Activated naive CD8-positive, alpha-beta T cell treated with anti-CD3 and anti-CD28 coated beads, Interleukin-2, amount 50 U/mL, for 24 hours (primary cell): ENCODE measurements at regions not wholly inside any gene's neighbourhood (a gene's known extent, or its start where the extent isn't known, plus 50 kb on each side); places are given as distances from the start of the nearest gene placed in this dataset.

ENCODE experiments used
- ATAC-seq: fragments of 150-1000 bp; cut with Tn5 transposase; one replicate; pipeline ENCODE4 v1.10.0; 2021
- DNase-seq: peaks from one replicate; pipeline ENCODE4 v3.0.0; 2021
- H3K27ac Mint-ChIP-seq: one replicate; pipeline ENCODE4 v1.8.0; 2021; ENCODE audit warnings: mild to moderate bottlenecking, mixed read lengths
- H3K27me3 Mint-ChIP-seq: one replicate; pipeline ENCODE4 v1.8.0; 2021; ENCODE audit warnings: mixed read lengths
- H3K36me3 Mint-ChIP-seq: one replicate; pipeline ENCODE4 v1.8.0; 2021; ENCODE audit warnings: low read depth, mixed read lengths
- H3K4me1 Mint-ChIP-seq: one replicate; pipeline ENCODE4 v1.8.0; 2021; ENCODE audit warnings: mixed read lengths
- H3K4me3 Mint-ChIP-seq: one replicate; pipeline ENCODE4 v1.8.0; 2021; ENCODE audit warnings: mild to moderate bottlenecking, moderate library complexity, mixed read lengths
- H3K9me3 Mint-ChIP-seq: one replicate; pipeline ENCODE4 v1.8.0; 2021; ENCODE audit warnings: mixed read lengths

GRCh38 chr9:134487066-134487710 lies 154.4 kb upstream of the COL5A1 start:
- no peak overlapping the region for H3K27ac Mint-ChIP-seq
- no peaks in the 10 kb centered on the region for H3K9me3 Mint-ChIP-seq
- peaks cover 4% of the 10 kb centered on the region for H3K4me1 Mint-ChIP-seq
- H3K4me3 Mint-ChIP-seq = no peak overlapping the region
- no peaks in the 10 kb centered on the region for H3K36me3 Mint-ChIP-seq
- H3K27me3 Mint-ChIP-seq = no peaks in the 10 kb centered on the region
- no peak for ATAC-seq
- no peak for DNase-seq

GRCh38 chr9:134488331-134489280 lies 153.0 kb upstream of the COL5A1 start:
- no peak overlapping the region for H3K27ac Mint-ChIP-seq
- ATAC-seq = no peak
- H3K27me3 Mint-ChIP-seq = no peaks in the 10 kb centered on the region
- no peak for DNase-seq
- H3K4me1 Mint-ChIP-seq = peaks cover 4% of the 10 kb centered on the region
- H3K9me3 Mint-ChIP-seq = no peaks in the 10 kb centered on the region
- H3K36me3 Mint-ChIP-seq = no peaks in the 10 kb centered on the region
- H3K4me3 Mint-ChIP-seq = no peak overlapping the region

- Mint-ChIP-seq H3K9me3 (no peaks in the 10 kb centered on the region), H3K36me3 (no peaks in the 10 kb centered on the region), H3K4me1 (peaks cover 4% of the 10 kb centered on the region), H3K27ac (no peak overlapping the region), H3K27me3 (no peaks in the 10 kb centered on the region), H3K4me3 (no peak overlapping the region)
- no peak for DNase-seq
- no peak for ATAC-seq
Measured at GRCh38 chr9:134489621-134490408, 151.8 kb upstream of the COL5A1 start.

- no peak for DNase-seq
- Mint-ChIP-seq H3K9me3 (no peaks in the 10 kb centered on the region), H3K27ac (no peak overlapping the region), H3K4me1 (peaks cover 2% of the 10 kb centered on the region), H3K27me3 (no peaks in the 10 kb centered on the region), H3K36me3 (no peaks in the 10 kb centered on the region), H3K4me3 (no peak overlapping the region)
- no peak for ATAC-seq
Measured at GRCh38 chr9:134490446-134490845, 151.2 kb upstream of the COL5A1 start.

- no peak overlapping the region for H3K4me3 Mint-ChIP-seq
- H3K36me3 Mint-ChIP-seq = no peaks in the 10 kb centered on the region
Measured at GRCh38 chr9:134491196-134491835, 150.3 kb upstream of the COL5A1 start.

GRCh38 chr9:134491856-134492255 lies 149.7 kb upstream of the COL5A1 start:
- no peak overlapping the region for H3K4me3 Mint-ChIP-seq
- H3K4me1 Mint-ChIP-seq = no peaks in the 10 kb centered on the region
- H3K36me3 Mint-ChIP-seq = no peaks in the 10 kb centered on the region
- no peak overlapping the region for H3K27ac Mint-ChIP-seq
- no peak for ATAC-seq
- no peak for DNase-seq
- H3K9me3 Mint-ChIP-seq = no peaks in the 10 kb centered on the region
- H3K27me3 Mint-ChIP-seq = no peaks in the 10 kb centered on the region

More at GRCh38 chr9:134491196-134491835, 150.3 kb upstream of the COL5A1 start:
- DNase-seq = no peak
- no peaks in the 10 kb centered on the region for H3K9me3 Mint-ChIP-seq
- ATAC-seq = no peak
- no peak overlapping the region for H3K27ac Mint-ChIP-seq
- no peaks in the 10 kb centered on the region for H3K4me1 Mint-ChIP-seq
- no peaks in the 10 kb centered on the region for H3K27me3 Mint-ChIP-seq

GRCh38 chr9:134492281-134492691 lies 149.3 kb upstream of the COL5A1 start:
- no peak for DNase-seq
- no peak for ATAC-seq
- Mint-ChIP-seq H3K4me1 (no peaks in the 10 kb centered on the region), H3K27me3 (no peaks in the 10 kb centered on the region), H3K4me3 (no peak overlapping the region), H3K36me3 (no peaks in the 10 kb centered on the region), H3K27ac (no peak overlapping the region), H3K9me3 (no peaks in the 10 kb centered on the region)

- no peak for DNase-seq
- H3K36me3 Mint-ChIP-seq = no peaks in the 10 kb centered on the region
- no peak overlapping the region for H3K4me3 Mint-ChIP-seq
- no peaks in the 10 kb centered on the region for H3K4me1 Mint-ChIP-seq
- H3K27ac Mint-ChIP-seq = no peak overlapping the region
- no peak for ATAC-seq
- H3K9me3 Mint-ChIP-seq = no peaks in the 10 kb centered on the region
- no peaks in the 10 kb centered on the region for H3K27me3 Mint-ChIP-seq
Measured at GRCh38 chr9:134492721-134493460, 148.7 kb upstream of the COL5A1 start.

GRCh38 chr9:134493461-134494272 lies 147.9 kb upstream of the COL5A1 start:
- ATAC-seq = no peak
- no peak overlapping the region for H3K27ac Mint-ChIP-seq
- no peaks in the 10 kb centered on the region for H3K27me3 Mint-ChIP-seq
- H3K9me3 Mint-ChIP-seq = no peaks in the 10 kb centered on the region
- H3K4me3 Mint-ChIP-seq = no peak overlapping the region
- DNase-seq = no peak
- no peaks in the 10 kb centered on the region for H3K4me1 Mint-ChIP-seq
- no peaks in the 10 kb centered on the region for H3K36me3 Mint-ChIP-seq

- Mint-ChIP-seq H3K4me3 (no peak overlapping the region), H3K36me3 (no peaks in the 10 kb centered on the region), H3K27ac (no peak overlapping the region), H3K9me3 (no peaks in the 10 kb centered on the region), H3K27me3 (no peaks in the 10 kb centered on the region), H3K4me1 (no peaks in the 10 kb centered on the region)
- ATAC-seq (no peak), DNase-seq (no peak)
Measured at GRCh38 chr9:134494273-134494815, 147.3 kb upstream of the COL5A1 start.

- DNase-seq = no peak
- Mint-ChIP-seq H3K4me3 (no peak overlapping the region), H3K4me1 (no peaks in the 10 kb centered on the region), H3K27me3 (peaks cover 2% of the 10 kb centered on the region), H3K9me3 (no peaks in the 10 kb centered on the region), H3K27ac (no peak overlapping the region), H3K36me3 (no peaks in the 10 kb centered on the region)
- no peak for ATAC-seq
Measured at GRCh38 chr9:134494905-134495304, 146.7 kb upstream of the COL5A1 start.

- no peak overlapping the region for H3K27ac Mint-ChIP-seq
- H3K36me3 Mint-ChIP-seq = no peaks in the 10 kb centered on the region
- no peaks in the 10 kb centered on the region for H3K4me1 Mint-ChIP-seq
- peaks cover 6% of the 10 kb centered on the region for H3K27me3 Mint-ChIP-seq
- DNase-seq (no peak), ATAC-seq (no peak)
- no peaks in the 10 kb centered on the region for H3K9me3 Mint-ChIP-seq
- H3K4me3 Mint-ChIP-seq = no peak overlapping the region
Measured at GRCh38 chr9:134495881-134496412, 145.7 kb upstream of the COL5A1 start.
